DMS 273 treated with DMSO at 0.1 percent for 48 hours (cell line): ENCODE measurements at regions not wholly inside any gene's neighbourhood (a gene's known extent, or its start where the extent isn't known, plus 50 kb on each side); places are given as distances from the start of the nearest gene placed in this dataset.

Experiments used
- DNase-seq: peaks from one replicate; lab custom pipeline; 2025; lab: John Stamatoyannopoulos, UW

DNA sequence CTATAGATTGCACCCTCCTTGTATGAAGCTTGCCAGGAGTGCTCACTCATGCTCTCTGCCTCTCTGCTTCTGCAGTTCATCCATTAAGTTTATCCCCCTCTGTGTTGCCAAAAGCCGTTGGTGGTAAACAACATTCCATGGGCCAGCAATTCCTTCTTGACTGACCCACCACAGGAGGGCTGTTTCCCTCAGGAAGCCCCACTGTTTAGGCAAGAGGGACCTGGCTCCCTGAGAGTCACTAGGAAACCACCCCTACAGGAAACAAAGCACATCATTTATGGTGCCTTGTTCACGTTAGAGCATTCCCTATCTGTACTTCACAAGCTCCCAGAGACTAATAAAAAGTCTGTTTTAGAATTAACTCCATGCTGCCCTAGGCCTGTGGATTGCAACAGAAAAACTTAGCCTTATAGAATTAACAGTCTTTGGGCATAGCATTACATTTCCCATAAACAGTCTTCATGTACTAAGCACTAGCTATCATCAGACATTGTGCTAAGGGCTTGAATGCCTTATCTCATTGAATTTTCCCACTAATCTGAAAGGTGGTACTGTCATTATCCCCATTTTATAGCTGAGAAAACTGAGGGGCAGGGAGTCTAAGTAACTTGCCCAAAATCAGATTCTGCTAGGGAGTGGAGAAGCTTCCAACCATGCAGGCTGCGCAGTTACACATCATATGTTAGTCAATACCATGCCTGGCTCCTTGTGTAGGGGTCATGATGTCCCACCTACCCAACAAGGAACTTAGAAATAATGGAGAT lies 149.9 kb downstream of the SHQ1 start:
- DNase-seq = no peak

DNA sequence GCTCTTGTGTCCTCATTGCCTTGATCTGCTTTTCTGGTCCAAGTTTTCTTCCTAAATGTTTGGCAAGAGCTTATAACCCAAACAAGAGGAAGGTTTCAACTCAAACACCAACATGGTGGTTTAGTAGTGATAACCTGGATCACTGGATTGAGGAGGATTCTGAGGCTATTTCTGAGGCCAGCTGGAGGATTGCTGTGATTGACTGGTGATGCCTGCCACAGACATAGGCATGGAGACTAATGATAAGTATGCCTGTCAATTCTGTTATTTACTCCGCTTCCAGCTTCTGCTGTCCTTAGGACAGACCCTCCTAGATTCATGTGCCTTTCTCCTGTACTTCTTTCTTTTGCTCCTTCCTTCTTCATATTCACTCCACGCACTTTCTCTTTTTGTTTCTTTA lies 150.5 kb downstream of the SHQ1 start:
- no peak for DNase-seq

DNA sequence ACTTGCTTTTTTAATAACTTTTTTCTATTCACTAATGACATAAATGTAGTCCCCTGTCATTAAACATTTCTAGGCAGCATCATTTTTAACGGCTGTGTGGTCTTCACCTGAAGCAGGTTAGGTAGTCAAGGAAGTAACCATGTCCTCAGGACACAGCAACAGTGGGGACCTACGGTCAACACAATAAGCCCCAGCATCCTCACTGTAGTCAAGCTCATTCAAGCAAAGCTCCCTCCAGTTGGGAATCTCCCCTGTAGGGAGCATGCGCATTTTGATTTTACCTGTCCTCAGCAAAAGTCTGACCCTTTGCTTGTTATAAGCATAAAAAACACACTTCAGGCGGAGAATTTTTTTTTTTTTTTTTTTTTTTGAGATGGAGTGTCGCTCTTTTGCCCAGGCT lies 151.4 kb downstream of the SHQ1 start:
- no peak for DNase-seq

DNA sequence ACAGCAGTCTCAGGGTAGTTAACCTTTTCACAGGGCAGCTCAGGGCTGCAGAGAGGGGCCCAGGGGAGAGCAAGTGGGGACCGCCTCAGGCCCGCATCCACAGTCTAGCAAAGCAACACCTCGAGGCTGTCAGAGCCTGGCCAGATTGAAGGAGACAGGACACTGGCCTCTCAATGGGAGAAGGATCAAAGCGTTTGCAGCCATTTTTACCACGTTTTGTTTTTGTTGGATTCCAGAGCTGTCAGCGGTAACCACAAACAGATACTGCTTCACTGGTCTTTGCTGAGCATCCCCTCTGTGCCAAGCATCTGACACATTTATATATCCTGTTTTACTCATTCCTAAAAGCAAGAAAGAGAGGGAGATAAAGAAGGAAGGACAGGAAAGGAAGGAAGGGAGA lies 153.8 kb downstream of the SHQ1 start:
- DNase-seq = no peak

DNA sequence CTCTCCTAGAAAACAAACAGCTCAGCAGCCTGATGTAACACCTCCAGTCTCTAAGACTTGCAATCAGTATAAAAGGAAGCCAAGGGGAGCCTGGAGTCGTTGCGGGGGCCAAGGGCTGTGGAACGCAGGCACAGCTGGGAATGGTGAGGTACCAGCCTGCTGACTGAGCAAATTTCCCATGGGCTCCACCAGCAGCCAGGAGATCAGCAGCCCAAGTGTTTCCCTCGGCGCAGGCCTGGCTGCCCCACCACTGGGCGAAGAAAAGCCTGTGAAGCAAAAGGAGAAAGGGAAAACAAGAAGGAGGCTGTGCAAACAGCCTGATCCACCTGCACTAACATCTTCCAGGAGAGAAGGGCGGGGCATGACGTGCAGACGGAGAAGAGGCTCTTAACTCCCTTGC lies 155.3 kb downstream of the SHQ1 start:
- no peak for DNase-seq

DNA sequence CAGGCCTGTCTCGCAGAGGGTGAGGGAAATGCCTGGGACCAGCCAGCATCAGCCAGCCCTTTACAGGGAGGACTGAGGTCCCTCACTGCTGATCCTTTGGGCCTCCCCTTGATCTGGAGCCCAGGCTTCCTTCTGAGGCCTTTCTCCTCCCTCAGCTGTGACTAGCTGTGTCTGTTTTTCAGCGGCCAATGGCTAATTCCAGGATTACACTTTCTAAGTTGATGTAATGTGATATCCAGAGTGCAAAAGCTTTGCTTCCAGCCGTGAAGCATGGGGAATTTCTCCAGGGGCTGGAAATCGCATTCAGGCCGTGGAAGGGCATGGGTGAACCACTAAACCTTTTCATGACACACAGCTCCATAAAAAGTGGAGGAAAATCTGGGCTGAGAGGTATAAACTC lies 157.6 kb downstream of the SHQ1 start:
- no peak for DNase-seq

DNA sequence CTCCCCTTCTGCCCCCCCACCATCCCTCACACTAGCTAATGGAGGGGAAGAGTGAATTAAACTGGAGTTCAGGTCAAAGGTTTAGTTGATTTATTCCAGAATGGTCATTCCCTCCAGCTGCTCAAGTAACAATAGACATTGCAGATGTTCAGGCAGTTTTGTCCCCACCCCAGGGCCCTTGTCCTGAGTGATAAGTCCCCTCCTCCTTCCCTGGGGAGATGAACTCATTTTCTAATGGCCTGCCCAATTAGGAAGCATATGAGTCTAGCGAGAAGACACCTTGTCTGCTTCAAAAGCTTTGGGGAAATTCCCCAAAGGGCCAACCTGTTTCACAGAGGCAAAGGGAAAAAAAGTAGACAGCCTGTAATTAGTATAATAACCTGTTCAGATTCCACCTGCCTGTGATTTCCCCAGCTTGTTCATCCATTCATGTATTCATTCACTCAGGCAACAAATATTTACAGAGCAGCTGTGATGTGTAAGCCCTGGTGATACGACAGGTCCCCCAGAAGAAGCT lies 165.3 kb downstream of the SHQ1 start:
- no peak for DNase-seq

DNA sequence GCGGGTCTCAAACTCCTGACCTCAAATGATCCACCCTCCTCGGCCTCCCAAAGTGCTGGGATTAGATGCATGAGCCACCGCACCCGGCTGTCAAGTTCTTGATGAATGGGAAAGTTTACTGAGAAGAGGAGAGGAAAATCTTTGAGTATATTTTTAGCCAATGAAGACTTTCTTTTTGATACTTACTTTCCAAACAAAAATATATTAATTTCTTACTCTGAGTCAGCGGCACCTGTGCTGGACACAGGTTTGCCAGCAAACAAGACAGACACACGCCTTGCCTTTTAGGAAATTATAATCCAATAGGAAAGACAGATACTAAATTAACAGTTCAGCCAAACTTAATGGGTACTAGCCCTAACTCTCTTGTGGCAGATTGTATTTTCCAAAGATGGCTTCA lies 166.6 kb downstream of the SHQ1 start:
- DNase-seq = no peak

DNA sequence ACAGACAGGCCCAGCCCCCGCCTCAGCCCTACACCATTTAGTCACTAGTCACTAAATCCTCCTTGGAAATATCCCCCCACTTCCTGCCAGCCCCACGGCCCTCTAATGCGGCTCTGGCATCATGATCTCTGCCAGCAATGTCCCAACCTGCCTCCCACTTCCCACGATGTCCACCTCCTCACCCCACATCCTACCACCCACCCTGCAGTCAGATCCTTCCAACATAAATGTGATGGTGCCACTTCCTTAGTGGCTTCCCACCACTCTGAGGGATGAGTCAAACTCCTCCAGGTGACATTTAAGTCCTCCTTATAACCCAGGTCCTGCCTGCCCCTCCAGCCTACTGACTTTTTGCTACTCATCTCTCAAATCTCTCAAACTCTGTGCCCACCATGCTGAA lies 167.5 kb downstream of the SHQ1 start:
- no peak for DNase-seq

DNA sequence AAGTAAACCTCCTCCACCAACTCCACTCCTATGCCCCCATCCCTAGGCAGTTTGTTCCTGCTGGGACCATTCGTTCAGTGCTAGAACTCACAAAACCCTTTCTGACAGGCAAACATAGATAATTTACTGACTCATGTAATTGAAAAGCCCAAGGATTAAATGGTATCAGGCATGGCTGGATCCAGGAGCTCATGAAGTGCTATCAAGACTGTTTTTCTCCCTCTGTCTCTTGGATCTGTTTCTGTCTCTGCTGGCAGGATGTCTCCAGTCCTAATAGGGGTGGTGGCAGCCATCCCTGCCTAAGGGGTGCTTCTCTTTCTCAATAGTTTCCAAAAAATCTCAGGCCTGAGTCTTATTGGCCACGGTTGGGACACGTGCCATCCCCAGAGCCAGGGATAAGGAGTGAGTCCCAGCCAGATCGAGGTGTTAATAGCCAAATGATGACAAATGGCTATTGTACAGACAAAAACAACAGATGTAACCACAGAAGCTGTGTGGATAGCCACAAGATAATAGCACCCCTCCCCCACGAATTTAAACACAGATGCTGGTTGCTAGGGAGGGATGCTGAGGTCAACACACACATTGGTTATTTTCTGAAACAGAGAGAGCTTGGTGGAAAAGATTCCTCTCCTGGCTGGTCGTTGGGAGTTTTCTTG lies 168.6 kb downstream of the SHQ1 start:
- DNase-seq = no peak

DNA sequence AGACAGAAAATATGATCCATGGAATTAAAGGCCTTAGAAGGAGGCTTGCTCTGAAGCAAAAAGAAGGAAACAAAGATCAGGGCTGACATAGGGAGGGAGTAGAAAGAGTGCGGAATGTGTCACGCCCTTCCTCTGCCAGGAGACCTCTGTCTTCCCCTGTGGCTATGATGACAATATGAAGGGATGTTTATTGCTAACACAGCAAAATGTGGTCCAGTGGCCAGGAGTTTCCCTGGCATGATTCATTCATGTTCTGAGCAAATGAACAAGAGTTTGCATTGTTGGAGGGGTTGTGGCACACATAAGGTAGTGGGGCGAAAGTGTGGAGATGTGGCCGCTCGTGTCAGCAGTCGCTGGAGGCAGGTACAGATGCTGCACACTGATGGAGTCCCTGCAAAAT lies 169.4 kb downstream of the SHQ1 start:
- no peak for DNase-seq

DNA sequence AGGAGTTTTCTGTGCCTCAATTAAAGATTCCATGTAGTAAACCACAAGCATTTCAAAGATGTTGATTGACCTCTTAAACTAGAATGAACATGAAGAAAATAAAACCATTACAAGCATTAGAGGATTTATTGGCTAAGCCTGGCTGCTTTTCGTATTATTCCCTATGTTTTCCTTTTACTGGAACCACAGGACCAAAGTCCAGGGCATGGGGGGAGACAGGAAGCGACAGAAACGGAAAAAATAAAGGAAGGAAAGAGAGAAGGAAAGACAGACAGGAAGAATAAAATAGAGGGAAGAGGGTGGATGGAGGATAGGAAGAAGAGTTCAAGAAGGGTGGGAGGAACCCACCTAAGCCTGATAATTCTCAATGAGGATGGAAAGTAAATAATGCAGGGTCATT lies 169.9 kb downstream of the SHQ1 start:
- no peak for DNase-seq

DNA sequence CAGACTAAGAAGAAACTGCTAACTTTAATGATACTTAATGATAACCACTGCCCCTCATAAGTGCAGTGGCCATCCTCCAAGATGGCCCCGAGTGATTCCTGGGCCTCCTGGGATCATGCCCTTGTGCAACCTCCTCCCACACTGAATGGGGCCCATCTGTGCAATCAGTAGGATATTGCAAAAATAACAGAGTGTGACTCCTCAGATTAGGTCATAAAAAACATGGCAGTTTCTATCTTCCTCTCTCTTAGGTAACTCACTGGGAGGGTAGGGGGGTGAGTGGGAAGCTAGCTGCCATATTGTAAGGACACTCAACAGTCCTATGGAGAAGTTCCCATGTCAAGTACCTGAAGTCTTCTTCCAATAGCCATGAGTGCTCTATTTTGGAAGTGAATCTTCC lies 173.0 kb downstream of the SHQ1 start:
- no peak for DNase-seq

DNA sequence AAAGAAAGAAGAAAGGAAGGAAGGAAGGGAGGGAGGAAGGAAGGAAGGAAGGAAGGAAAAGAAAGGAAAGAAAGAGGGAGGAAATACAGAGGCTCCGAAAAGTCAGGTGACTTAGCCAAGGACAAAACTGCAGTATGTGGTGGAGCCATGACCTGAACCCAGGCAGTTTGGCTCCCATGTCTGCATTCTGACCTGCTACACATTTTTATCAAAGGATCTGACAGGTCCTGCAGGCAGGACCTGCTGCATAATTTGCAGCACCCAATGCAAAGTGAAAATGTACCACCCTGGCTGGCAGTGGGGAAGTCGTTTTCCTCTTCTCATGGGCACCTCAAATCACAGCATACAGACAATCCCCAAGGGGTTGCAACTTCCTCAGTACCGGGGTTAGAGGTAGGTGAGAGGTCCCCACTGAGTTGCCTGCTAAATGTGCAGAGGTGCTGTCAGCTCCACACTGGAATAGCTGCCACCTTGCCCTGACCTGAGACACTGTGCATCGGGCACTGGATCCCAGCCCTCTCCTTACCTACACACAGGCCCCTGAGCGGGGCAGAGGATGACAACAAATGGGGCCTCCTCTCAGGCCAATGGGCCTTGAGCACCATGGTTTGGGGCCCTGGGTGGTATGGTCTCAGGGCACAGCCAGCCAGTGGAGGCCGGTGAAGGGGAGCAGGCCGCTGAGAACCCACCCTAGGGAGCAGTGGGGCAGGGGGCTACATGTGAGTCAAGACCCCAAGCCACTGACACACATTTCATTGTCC lies 175.1 kb downstream of the SHQ1 start:
- no peak for DNase-seq

DNA sequence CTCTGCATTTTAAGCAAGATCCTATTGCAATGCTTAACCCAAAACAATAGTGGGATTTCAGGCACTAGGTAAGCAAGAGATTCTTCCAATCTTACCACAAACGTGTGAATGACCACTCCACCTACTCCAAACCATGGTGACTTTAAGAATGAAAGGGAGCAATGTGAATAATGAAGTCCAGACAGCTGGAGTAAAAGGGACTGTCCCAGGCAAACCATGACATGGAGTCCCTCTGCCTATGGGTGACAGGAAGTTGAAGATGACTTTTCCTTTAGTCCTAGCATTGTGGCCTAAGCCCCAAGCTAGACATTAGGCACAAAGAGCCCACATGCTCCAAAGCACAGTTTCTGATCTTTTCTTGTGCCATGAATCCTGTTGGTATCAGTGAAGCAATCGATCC lies 179.0 kb downstream of the SHQ1 start:
- DNase-seq = no peak

DNA sequence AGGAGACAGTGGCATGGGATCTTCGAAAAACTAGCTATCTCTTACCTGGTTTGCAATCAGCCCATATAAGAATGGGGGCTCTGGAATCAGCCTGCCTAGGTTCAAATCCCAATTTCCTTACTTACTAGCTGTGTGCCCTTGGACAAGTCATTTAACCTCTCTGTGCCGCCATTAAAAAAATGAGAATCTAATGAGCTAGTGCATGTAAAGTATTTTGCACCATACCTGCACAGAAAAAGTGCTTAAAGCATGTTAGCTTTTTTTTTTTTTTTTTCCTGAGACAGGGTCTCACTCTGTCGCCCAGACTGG lies 181.8 kb downstream of the SHQ1 start:
- no peak for DNase-seq

DNA sequence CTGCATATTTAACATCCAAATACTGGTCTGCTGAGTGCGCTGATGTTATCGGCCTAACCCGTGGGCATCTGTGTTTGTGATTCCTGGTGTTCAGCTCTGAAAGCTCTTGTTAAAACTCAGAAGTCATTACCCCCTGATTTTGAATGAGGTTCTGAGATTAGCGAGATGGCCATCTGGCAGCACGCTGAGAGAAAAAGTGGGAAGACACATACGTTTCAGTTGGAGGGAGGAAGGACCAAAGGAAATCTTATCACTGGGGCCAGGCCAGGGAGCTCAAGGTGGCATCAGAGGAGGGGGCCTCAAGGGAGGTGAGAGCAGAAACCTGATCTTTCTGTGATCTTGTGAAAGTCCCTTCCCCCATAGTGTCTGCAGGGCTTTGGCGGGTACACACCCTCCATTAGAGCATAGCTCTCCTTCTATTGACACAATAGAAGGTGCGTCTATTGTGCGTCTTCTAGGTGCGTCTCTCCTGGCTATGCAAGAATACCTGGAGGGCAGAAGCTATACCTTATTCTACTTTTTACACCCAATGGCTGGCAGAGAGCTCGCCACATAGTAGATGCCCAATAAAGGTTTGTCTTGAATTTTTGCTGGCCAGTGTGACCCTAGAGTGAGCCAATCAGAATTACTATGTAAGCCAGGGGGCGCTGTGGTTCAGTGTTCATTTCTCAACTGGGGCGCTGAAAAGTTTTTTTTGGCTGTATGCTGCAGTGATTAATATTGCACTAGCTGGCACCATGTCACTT lies 182.4 kb downstream of the SHQ1 start:
- DNase-seq = peak; percentile 85

DNA sequence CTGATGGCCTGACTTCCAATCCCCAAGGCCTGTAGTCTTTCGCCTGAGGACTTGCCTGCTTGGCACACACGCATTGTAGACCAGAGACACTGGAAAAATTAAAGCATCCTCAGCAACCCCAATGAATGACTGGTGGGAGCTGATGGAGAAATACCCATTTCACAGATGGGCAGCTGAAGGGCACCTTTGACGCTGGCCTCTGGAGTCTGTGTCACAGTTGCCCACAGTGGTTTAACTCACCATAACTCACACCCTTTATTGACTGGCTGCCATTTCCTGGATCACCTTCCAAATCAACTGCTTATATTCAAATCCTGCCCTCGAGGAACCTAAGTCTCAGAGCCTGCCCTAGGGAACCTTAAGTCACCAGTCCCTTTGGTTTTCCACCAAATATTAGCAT lies 183.1 kb downstream of the SHQ1 start:
- DNase-seq = no peak

DNA sequence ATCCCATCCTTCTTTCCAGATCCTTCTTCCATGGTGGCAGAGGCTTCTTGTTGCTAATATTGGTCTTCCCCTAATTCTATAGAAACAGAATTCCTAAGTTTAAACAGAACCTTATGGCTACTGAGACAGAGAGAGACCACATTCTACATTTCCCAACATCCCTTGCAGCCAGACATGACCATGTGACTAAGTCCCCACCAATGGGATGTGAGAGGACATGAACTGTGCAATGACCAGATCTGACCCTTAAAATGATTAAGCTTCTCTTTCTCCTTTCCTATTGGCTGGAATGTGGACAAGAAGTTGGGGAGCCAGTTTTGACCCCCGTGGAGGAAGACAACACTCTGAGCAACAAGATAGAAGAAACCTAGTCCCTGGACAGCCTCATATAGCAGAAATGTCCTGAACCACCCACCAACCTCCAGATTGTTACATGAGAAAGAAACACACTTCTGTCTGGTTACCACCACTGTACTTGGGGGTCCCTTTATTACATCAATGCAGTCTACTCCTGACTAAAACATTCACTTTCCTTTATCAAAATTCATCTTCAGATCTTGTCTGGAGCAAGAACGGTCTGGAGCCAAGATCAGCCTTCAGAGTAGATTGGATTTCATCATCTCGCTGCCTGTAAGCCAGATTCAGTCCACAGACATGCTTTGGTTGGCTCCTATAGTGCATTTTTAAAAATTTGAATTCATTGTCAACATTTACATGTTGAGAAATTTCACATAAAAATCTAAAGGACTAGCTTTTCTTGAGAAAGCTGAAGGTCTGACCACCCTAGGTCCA lies 183.9 kb downstream of the SHQ1 start:
- DNase-seq = no peak

DNA sequence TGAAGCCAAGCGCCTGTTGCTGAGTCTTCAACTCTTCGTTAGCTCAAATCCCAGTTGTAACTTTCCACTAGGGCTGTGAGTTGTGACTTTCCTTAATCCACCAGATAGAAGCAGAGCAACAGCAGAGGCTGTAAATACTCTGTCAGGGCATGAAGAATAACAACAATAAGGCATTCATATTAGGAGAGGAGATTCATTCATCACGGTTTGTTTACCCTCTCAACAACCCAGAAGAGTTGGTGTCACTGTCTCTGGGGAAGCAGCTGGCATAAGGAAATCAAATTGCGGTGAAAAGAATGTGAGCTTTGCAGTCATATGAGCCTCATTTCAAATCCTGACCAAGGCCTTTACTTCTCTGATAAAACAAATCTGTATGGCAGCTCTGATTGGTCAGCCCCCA lies 184.8 kb downstream of the SHQ1 start:
- DNase-seq = no peak

DNA sequence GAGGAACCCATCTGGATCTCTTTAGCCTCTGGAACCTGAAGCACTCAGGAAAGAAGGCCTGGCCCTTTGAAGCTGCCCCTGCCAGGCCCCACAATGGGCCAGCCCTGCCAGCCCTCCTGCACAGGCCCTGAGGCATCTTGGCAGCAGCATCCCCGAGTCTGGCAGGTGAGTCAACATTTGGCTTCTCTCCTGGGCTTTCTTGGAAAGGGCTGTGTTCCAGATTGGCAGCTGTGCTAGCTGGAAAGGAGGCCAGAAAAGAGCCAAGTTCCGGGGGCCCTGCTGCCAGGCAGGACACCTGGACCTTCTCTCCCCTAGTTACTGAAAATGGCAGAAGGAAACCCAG lies 187.2 kb downstream of the SHQ1 start:
- peak; percentile 73 for DNase-seq
